Stomach smooth muscle (tissue), 2 donors: ENCODE measurements at regions not wholly inside any gene's neighbourhood (a gene's known extent, or its start where the extent isn't known, plus 50 kb on each side); places are given as distances from the start of the nearest gene placed in this dataset.
"Not testable (repeated sequence)": the region's sequence is repeated elsewhere in the genome, so short reads cannot be mapped to it uniquely, and the experiment has no call there.

Experiments
- H3K27ac ChIP-seq: one replicate; pipeline ENCODE4 v1.7.0; 2013; ENCODE audit warnings: mild to moderate bottlenecking, low read length, inconsistent platforms
- H3K27me3 ChIP-seq, 2 donors: one replicate each; pipeline ENCODE4 v1.7.0; 2013; ENCODE audit warnings: low read length in 2 of 2; ENCODE audit not compliant: insufficient read depth in 2 of 2, control insufficient read depth in 1 of 2
- H3K36me3 ChIP-seq, 2 donors: one replicate each; pipeline ENCODE4 v1.7.0; 2013; ENCODE audit warnings: low read length in 2 of 2; ENCODE audit not compliant: control insufficient read depth in 2 of 2, insufficient read depth in 2 of 2
- H3K4me1 ChIP-seq: one replicate; pipeline ENCODE4 v1.7.0; 2013; ENCODE audit warnings: low read length; ENCODE audit not compliant: control insufficient read depth, insufficient read depth
- H3K4me3 ChIP-seq, 2 donors: one replicate each; pipeline ENCODE4 v1.7.0; 2013; ENCODE audit warnings: low read length in 2 of 2
- H3K9ac ChIP-seq, 2 donors: one replicate each; pipeline ENCODE4 v1.7.0; 2013; ENCODE audit warnings: low read length in 2 of 2, mild to moderate bottlenecking in 1 of 2
- H3K9me3 ChIP-seq, 2 donors: one replicate each; pipeline ENCODE4 v1.7.0; 2013; ENCODE audit warnings: low read length in 2 of 2; ENCODE audit not compliant: control insufficient read depth in 2 of 2
- donor health status: healthy.
- donor health status: Pancreatic carcinoma.

DNA sequence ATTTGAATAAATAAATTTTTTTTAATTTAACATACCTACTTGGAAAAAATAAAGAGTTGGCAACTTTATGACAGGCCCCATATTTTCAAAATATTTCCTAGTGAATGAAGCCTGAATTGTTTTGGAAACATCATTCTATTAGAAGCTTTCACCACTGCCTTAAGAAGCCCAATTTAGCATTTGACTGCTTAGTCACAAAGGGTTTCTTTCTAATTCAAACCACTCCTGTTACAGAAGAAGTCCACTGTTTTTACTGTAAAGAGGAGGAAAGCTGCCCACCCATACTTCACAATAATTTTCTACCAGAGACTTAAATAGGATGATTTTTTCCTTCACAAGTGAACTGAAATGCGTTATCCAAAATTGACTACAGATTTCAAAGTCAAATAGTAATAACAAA lies 534.6 kb upstream of the PTBP2 start:
- Histone ChIP-seq H3K27ac (no peak overlapping the region), H3K4me1 (no peaks in the 10 kb centered on the region), H3K36me3 (no peaks in the 10 kb centered on the region), H3K27me3 (no peaks in the 10 kb centered on the region), H3K9me3 (peaks cover 0 to 4% of the 10 kb centered on the region in 2 donors), H3K9ac (no peak overlapping the region), H3K4me3 (no peak overlapping the region)

DNA sequence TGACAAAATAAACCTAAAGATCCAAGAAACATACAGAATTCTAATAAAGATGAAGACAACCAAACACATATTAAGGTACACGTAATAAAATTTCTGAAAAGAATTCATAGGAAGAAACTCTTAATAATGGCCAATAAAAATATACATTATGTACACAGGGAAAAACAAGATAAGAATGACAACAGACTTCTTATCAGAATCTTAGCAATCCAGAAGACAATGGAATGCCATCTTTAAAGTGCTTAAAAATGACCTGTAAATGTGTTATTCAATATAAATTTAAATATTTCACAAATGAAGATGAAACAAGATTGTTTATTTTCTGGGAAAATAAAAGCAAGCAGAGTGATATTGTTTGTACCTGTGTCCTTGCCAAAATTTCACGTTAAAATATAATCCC lies 530.4 kb upstream of the PTBP2 start:
- no peaks in the 10 kb centered on the region for H3K36me3 ChIP-seq
- no peak overlapping the region for H3K9ac ChIP-seq
- H3K9me3 ChIP-seq, result peaks cover 0 to 4% of the 10 kb centered on the region in 2 donors
- H3K27ac ChIP-seq, result no peak overlapping the region
- H3K4me1 ChIP-seq, result no peaks in the 10 kb centered on the region
- H3K4me3 ChIP-seq, result no peak overlapping the region
- H3K27me3 ChIP-seq, result no peaks in the 10 kb centered on the region

DNA sequence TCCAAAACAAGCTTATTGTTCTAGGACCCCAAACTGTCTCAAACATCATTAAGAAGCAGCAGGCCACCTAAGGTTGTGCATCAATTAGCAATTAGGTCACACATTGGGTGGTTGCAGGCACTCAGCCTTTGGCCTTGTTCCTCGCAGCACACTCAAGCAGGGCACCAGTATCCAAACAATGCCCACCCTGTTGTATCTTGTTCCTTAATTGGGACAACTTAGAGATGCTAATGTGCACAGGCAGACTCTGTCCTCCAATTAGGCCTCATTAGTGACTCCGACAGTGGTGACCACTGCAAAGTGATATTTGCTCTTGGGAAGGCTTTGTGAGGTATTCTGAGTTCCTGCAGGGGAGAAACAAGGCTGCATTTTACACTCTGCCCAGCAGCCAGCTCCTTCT lies 515.1 kb upstream of the PTBP2 start:
- no peak overlapping the region for H3K4me3 ChIP-seq
- no peaks in the 10 kb centered on the region for H3K4me1 ChIP-seq
- H3K27me3 ChIP-seq, result no peaks in the 10 kb centered on the region
- no peaks in the 10 kb centered on the region for H3K9me3 ChIP-seq
- H3K36me3 ChIP-seq, result no peaks in the 10 kb centered on the region
- no peak overlapping the region for H3K27ac ChIP-seq
- no peak overlapping the region for H3K9ac ChIP-seq

DNA sequence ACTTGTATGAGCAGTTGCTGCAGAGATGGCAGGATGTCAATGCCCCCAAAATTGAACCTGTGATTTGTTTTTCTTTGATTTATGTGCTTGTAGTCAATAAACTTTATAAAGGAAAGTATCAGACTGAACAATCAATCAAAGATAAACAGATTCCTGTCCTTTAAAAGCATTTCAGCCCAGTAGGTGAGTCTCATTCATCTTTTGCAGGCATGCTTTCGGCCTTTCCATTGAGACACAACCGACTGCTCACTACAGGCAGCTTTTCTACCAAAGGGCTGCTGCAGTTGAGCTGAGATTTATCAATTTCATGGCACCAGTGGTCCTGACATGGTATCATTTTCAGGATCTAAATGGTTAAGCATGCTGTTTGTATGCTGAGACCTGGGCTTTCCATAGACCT lies 513.6 kb upstream of the PTBP2 start:
- H3K9me3 ChIP-seq, result no peaks in the 10 kb centered on the region
- H3K4me3 ChIP-seq, result no peak overlapping the region
- H3K36me3 ChIP-seq, result no peaks in the 10 kb centered on the region
- no peak overlapping the region for H3K9ac ChIP-seq
- no peak overlapping the region for H3K27ac ChIP-seq
- no peaks in the 10 kb centered on the region for H3K27me3 ChIP-seq
- H3K4me1 ChIP-seq, result no peaks in the 10 kb centered on the region

DNA sequence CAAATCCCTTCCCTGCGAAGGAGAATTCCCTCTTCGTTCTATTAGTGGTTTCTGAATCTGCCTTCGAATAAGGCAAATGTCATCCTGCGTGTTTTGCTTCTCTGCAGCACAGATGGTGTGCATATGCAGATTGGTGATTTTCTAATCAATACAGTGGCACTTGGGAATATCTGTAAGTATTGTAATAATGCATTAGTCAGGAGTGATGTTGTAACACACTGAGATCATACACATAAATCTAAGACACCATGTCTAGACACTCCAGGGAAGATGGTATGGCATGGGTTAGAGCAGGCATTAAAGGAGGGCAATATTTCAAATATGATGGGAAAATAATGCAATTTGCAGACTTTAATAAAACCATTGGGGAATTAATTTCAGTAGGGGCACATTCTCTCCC lies 513.2 kb upstream of the PTBP2 start:
- Histone ChIP-seq H3K9me3 (no peaks in the 10 kb centered on the region), H3K4me3 (no peak overlapping the region), H3K27ac (no peak overlapping the region)

DNA sequence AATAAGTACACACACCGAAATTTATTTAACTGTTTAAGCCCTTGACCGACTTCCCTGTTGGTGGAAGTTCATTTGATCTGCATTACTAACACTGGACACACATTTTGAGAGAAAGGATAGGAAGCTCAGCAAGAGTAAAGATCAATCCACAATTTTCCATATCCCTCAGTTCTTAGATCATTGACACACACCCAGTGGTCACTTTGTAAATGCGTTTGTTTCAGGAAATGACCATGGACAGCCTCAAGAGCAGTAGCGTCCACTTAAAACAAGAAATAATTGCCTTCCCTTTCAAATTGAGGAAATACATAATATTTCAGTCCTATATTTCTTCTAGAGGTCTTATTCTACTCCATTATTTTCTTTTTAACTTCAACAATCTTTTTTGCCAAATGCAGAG lies 511.5 kb upstream of the PTBP2 start:
- Histone ChIP-seq H3K9ac (no peak overlapping the region), H3K4me1 (no peaks in the 10 kb centered on the region), H3K9me3 (no peaks in the 10 kb centered on the region), H3K4me3 (no peak overlapping the region), H3K36me3 (no peaks in the 10 kb centered on the region), H3K27me3 (no peaks in the 10 kb centered on the region), H3K27ac (no peak overlapping the region)

More for the DNA sequence above, 513.2 kb upstream of the PTBP2 start:
- H3K9ac ChIP-seq, result no peak overlapping the region
- no peaks in the 10 kb centered on the region for H3K36me3 ChIP-seq
- H3K4me1 ChIP-seq, result no peaks in the 10 kb centered on the region
- no peaks in the 10 kb centered on the region for H3K27me3 ChIP-seq

DNA sequence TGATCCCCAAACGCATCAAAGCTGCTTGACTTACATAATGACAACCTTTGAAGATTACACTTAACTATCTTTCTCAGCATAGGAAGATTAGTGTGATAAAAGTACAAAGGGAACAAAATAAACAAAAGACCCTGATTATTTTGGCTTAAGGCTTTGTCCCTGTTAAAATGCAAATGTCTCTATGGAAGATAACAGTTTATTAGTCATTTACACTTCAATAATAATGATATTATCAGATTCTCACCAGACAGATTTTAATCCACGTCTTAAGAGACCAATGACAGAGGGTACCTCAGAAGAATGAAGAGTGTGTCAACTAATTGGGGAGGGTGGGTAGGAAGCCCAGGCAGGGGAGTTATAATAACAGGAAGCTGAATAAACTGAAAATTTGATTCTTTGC lies 510.4 kb upstream of the PTBP2 start:
- no peak overlapping the region for H3K27ac ChIP-seq
- H3K9ac ChIP-seq, result no peak overlapping the region
- H3K4me1 ChIP-seq, result no peaks in the 10 kb centered on the region
- H3K9me3 ChIP-seq, result no peaks in the 10 kb centered on the region
- no peak overlapping the region for H3K4me3 ChIP-seq
- no peaks in the 10 kb centered on the region for H3K36me3 ChIP-seq
- H3K27me3 ChIP-seq, result no peaks in the 10 kb centered on the region

DNA sequence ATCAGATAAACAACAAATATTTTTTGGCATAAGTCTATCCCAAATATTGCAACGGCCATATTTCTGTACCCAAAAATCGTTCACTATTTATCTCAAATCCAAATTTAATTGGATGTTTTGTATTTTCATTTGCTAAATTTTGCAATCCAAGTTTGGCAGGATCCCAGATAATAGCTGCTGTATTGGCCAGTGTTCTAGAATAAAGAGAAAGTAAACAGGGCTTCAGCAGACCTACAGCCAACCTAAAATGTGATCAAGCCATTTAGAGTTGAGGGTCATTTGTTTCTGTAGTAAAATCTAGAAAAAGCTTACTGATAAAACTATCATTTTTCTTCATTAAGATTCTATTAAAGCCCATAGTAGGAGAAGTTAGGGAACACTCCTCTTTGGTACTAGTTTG lies 506.6 kb upstream of the PTBP2 start:
- Histone ChIP-seq H3K36me3 (no peaks in the 10 kb centered on the region), H3K9me3 (no peaks in the 10 kb centered on the region), H3K27ac (no peak overlapping the region), H3K27me3 (no peaks in the 10 kb centered on the region), H3K4me3 (no peak overlapping the region), H3K4me1 (no peaks in the 10 kb centered on the region), H3K9ac (no peak overlapping the region)

DNA sequence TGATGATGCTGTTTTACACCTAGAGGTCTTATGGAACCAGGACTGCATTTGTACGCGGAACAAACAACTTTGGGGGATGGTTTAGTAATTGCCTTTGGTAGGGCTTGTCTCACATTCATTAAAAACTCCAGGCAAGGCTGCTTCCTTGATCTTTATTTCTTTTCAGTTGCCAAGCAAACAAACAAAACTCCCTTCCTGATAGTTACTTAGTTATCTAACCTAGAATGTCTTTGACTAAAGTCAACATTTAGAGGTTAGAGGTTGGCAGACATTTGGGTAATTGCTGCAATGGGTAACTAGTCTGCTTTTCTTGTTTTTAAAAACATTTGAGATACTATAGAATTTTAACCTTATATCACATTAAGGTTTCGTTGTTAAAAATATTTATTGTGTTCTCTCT lies 500.9 kb upstream of the PTBP2 start:
- Histone ChIP-seq H3K4me3 (no peak overlapping the region), H3K4me1 (no peaks in the 10 kb centered on the region), H3K9ac (no peak overlapping the region), H3K36me3 (no peaks in the 10 kb centered on the region), H3K27ac (no peak overlapping the region), H3K9me3 (no peaks in the 10 kb centered on the region), H3K27me3 (no peaks in the 10 kb centered on the region)

DNA sequence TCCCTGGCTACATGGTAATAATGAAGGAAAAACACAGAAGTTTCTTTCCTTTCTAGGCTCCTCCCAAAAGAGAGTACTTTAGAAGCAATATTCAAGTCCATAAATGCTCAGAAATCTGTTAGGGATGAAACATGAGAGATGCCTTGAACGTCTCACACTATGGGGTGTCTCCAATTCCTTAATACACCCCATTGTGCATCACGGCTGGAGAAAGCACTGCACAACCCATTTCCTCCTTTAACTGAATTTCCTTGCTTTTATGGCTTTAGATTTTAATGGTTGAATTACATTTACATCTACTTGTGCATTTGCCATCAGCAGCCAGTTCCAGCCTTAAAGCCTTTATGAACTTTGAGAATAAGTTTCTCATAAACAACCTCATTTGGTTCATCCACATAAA lies 498.9 kb upstream of the PTBP2 start:
- H3K27me3 ChIP-seq, result no peaks in the 10 kb centered on the region
- H3K4me3 ChIP-seq, result no peak overlapping the region
- H3K27ac ChIP-seq, result no peak overlapping the region
- H3K4me1 ChIP-seq, result no peaks in the 10 kb centered on the region
- H3K36me3 ChIP-seq, result no peaks in the 10 kb centered on the region
- H3K9ac ChIP-seq, result no peak overlapping the region
- H3K9me3 ChIP-seq, result no peaks in the 10 kb centered on the region

DNA sequence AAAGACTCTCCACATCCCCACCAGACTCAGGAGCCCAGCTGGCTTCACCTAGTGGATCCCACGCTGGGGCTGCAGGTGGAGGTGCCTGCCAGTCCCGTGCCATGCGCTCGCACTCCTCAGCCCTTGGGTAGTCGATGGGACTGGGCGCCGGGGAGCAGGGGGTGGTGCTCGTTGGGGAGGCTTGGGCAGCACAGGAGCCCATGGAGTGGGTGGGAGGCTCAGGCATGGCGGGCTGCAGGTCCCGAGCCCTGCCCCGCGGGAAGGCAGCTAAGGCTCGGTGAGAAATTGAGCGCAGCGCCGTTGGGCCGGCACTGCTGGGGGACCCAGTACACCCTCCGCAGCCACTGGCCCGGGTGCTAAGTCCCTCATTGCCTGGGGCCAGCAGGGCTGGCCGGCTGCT lies 497.4 kb upstream of the PTBP2 start:
- not testable (repeated sequence) for H3K27ac ChIP-seq, H3K36me3 ChIP-seq, H3K27me3 ChIP-seq, H3K4me3 ChIP-seq, H3K9ac ChIP-seq, H3K4me1 ChIP-seq, H3K9me3 ChIP-seq

DNA sequence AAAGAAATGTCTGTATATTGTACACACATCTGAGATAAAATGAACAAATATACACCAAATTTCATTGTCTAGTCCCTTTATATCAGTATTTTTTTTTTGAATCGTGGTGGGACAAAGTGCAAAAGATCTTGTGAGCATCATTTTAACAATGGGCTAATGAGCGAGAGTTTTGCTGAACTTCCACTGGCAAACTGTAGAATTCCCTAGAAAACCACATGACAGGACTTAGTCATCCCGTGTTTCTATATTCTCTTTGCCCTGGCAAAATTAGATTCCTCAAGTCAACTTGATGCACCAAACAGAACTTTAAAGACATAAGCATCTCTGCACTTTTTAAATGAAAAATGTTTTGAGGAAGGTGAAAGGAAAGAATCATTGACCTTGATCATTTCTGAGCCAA lies 488.2 kb upstream of the PTBP2 start:
- Histone ChIP-seq H3K9ac (no peak overlapping the region), H3K4me3 (no peak overlapping the region), H3K27ac (no peak overlapping the region), H3K36me3 (no peaks in the 10 kb centered on the region), H3K4me1 (peaks cover 6% of the 10 kb centered on the region), H3K9me3 (no peaks in the 10 kb centered on the region), H3K27me3 (no peaks in the 10 kb centered on the region)
